ENCODE measurements at regions not wholly inside any gene's neighbourhood (a gene's known extent, or its start where the extent isn't known, plus 50 kb on each side); places are given as distances from the start of the nearest gene placed in this dataset.

DNA sequence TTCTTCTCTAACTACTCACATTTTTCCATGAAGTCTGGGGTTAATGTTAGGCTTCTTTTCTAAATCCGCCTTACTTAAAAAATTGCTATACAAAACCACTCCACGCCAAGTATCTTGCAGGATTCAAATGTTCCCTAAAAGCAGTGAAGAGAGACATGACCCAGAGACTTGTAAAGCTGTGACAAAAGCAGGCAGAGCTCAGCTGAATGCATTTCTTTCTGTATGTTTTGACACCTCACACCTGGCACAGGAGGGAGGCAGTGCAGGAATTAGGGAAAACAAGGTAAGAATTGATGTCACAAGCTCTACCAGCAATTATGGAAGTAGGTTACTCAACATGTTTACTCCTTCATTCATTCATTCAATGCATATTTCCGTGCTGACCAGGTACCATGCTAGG is 295.0 kb downstream of the RPAP3 start:
- in situ Hi-C loops (cut with MboI; ENCODE audit: low sequenced_read_pairs in 4 of 4) = loop anchor here in 1 of 4 donors (10.0 kb wide), 1 partner anchor 86 kb away; no protein-coding TSS in a partner anchor
- no peak overlapping the region for H3K27ac ChIP-seq

DNA sequence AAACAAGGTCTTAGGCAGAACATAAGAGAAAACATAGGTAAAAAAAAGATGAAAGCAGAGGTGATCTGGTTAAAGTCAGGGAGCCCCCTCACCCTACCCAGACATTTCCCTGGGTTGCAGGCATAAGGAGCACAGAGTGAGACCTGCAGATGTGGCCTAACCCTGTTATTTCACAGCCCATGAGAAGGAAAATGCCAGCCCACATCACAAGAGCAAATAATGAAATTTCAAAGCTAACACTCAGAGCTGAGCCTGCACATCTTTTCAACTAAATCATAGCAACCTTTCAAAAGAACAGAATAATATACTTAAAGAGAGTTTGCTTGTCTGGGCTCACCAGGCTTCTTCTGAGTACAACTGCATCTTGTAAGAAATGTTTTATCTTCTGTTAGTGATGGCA is 295.4 kb downstream of the RPAP3 start:
- DNase-seq (no peak), ATAC-seq (no peak)
- no peaks in the 10 kb centered on the region for H3K4me1 ChIP-seq
- H3K27me3 ChIP-seq = no peaks in the 10 kb centered on the region
- intact Hi-C loops (cut with DNase I; ENCODE audit: low total_unique reads) = no loop called here
- no peak overlapping the region for H3K27ac ChIP-seq
- in situ Hi-C loops (cut with MboI; ENCODE audit: low sequenced_read_pairs in 4 of 4) = loop anchor here in 1 of 4 donors (10.0 kb wide), 1 partner anchor 86 kb away; no protein-coding TSS in a partner anchor
- no peaks in the 10 kb centered on the region for H3K36me3 ChIP-seq
- H3K9me3 ChIP-seq = no peaks in the 10 kb centered on the region
- TF ChIP-seq, protein P1, sequence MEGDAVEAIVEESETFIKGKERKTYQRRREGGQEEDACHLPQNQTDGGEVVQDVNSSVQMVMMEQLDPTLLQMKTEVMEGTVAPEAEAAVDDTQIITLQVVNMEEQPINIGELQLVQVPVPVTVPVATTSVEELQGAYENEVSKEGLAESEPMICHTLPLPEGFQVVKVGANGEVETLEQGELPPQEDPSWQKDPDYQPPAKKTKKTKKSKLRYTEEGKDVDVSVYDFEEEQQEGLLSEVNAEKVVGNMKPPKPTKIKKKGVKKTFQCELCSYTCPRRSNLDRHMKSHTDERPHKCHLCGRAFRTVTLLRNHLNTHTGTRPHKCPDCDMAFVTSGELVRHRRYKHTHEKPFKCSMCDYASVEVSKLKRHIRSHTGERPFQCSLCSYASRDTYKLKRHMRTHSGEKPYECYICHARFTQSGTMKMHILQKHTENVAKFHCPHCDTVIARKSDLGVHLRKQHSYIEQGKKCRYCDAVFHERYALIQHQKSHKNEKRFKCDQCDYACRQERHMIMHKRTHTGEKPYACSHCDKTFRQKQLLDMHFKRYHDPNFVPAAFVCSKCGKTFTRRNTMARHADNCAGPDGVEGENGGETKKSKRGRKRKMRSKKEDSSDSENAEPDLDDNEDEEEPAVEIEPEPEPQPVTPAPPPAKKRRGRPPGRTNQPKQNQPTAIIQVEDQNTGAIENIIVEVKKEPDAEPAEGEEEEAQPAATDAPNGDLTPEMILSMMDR (IDR thresholded peaks at IDR 0.05 in 4 of 5, conservative IDR thresholded peaks at IDR 0.05 in 1 of 5) = no peak
- H3K4me3 ChIP-seq = no peak overlapping the region

More for the DNA sequence above, 295.0 kb downstream of the RPAP3 start:
- Histone ChIP-seq H3K4me1 (no peaks in the 10 kb centered on the region), H3K9me3 (no peaks in the 10 kb centered on the region), H3K27me3 (no peaks in the 10 kb centered on the region), H3K4me3 (no peak overlapping the region), H3K36me3 (no peaks in the 10 kb centered on the region)
- DNase-seq = no peak
- ATAC-seq = no peak
- intact Hi-C loops (cut with DNase I; ENCODE audit: low total_unique reads) = no loop called here
- TF ChIP-seq, protein P1 (IDR thresholded peaks at IDR 0.05 in 4 of 5, conservative IDR thresholded peaks at IDR 0.05 in 1 of 5) = no peak
- no peak for TF ChIP-seq POLR2A (IDR thresholded peaks at IDR 0.05)

DNA sequence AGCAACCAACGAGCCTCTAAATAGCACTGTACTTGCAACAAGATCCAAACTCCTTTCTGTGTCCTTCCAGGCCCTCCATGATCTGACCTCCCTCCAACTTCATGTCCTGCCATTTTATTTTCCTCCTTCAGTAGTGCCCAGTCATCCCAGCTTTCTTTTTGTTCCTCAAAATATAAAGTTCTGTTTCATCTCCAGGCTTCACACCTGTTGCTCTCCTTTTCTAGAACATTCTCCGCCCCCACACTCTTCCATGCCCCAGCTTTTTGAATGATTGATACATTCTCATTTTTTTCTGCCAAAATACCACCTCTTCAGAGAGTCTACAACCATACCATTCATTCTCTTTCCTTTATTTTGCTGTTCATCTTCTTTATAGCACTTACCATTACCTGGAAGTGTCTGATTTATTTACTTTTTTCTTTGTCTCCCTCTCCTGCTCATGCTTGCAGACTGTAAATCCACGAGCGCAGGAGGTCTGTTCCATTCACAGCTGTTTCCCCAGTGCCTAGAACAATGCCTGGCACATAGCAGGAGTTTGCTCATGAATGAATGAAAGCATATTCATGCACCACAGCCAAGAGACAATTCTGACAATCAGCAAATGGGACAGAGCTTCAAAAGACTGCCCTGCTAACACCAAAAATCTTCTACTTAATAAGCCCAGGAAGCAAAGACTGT is 296.4 kb downstream of the RPAP3 start:
- no peaks in the 10 kb centered on the region for H3K4me1 ChIP-seq
- no peaks in the 10 kb centered on the region for H3K36me3 ChIP-seq
- H3K9me3 ChIP-seq = no peaks in the 10 kb centered on the region
- DNase-seq (no peak), ATAC-seq (no peak)
- intact Hi-C loops (cut with DNase I; ENCODE audit: low total_unique reads) = no loop called here
- no peak overlapping the region for H3K4me3 ChIP-seq
- H3K27ac ChIP-seq = no peak overlapping the region
- H3K27me3 ChIP-seq = no peaks in the 10 kb centered on the region
- TF ChIP-seq, protein P1 (IDR thresholded peaks at IDR 0.05 in 4 of 5, conservative IDR thresholded peaks at IDR 0.05 in 1 of 5) = no peak
- TF ChIP-seq POLR2A (IDR thresholded peaks at IDR 0.05) = no peak
- in situ Hi-C loops (cut with MboI; ENCODE audit: low sequenced_read_pairs in 4 of 4) = no loop called here

DNA sequence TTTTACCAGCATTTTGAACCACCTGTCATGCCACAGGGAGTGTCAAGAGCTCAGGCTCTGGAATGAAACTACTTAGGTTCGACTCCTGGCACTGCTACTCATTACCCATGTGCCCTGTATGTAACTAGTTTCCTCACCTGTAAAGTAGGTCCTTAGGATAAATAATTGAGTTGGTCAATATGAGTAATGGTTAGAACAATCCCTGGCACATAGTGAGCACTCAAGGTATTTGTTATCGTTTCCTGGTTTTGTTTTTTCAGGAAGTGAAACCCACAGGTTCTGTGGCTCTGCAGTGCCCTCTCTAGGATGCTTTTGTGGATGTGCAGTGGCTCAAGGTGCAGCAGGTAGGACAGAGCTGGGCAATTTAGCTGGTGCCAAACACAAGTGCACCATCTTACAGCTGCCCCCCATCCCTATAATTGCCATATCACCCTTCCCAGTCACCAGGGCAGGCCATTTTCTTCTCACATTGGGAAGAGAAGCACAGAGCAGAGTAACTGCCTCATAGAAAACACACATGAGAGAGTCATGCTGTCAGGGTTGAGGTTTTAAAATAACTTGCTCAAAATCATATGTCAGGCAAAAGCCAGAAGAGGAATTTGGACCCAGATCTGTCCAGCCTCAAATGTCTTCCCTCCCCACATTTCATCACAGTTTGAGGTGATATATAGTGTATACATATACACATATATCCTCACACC is 297.5 kb downstream of the RPAP3 start:
- DNase-seq = no peak

More for the DNA sequence above, 297.5 kb downstream of the RPAP3 start:
- intact Hi-C loops (cut with DNase I; ENCODE audit: low total_unique reads) (no loop called here), in situ Hi-C loops (cut with MboI; ENCODE audit: low sequenced_read_pairs in 4 of 4) (no loop called here)
- Histone ChIP-seq H3K4me1 (no peaks in the 10 kb centered on the region), H3K9me3 (no peaks in the 10 kb centered on the region), H3K27me3 (no peaks in the 10 kb centered on the region), H3K4me3 (no peak overlapping the region), H3K27ac (no peak overlapping the region), H3K36me3 (no peaks in the 10 kb centered on the region)
- ATAC-seq = no peak
- no peak for TF ChIP-seq POLR2A (IDR thresholded peaks at IDR 0.05)
- TF ChIP-seq, protein P1 (IDR thresholded peaks at IDR 0.05 in 4 of 5, conservative IDR thresholded peaks at IDR 0.05 in 1 of 5) = no peak

All from gastrocnemius medialis (tissue), 4 donors.